BJ (cell line): ENCODE measurements at regions not wholly inside any gene's neighbourhood (a gene's known extent, or its start where the extent isn't known, plus 50 kb on each side); places are given as distances from the start of the nearest gene placed in this dataset.

Experiments
- CTCF ChIA-PET: fragments of 350-600 bp; formaldehyde crosslinking; extraction: SDS; loops from one replicate; lab custom pipeline; 2021; ENCODE audit warnings: antibody characterized with exemption, inconsistent platforms; lab: Yijun Ruan, JAX
- POLR2A ChIA-PET: fragments of 300-600 bp; sonication (Branson Sonifier 250); formaldehyde crosslinking; extraction: SDS; loops from one replicate; lab custom pipeline; 2021; ENCODE audit warnings: antibody characterized with exemption; lab: Charles Lee
- DNase-seq: peaks from one replicate; pipeline ENCODE4 v3.0.0-alpha.2; 2011; ENCODE audit warnings: low read depth
- H3K27me3 ChIP-seq: 2 replicates; pipeline ENCODE4 v1.6.0; 2011; ENCODE audit warnings: low read length; ENCODE audit not compliant: control insufficient read depth, insufficient read depth
- H3K36me3 ChIP-seq: 2 replicates; pipeline ENCODE4 v1.5.1; 2011; ENCODE audit warnings: low read length; ENCODE audit not compliant: control insufficient read depth, insufficient read depth
- H3K4me3 ChIP-seq: 2 replicates; pipeline ENCODE4 v1.5.1; 2011; ENCODE audit warnings: low read depth, mild to moderate bottlenecking, control low read depth, low read length
- CTCF ChIP-seq: IDR thresholded peaks from 2 replicates; pipeline ENCODE4 v1.5.1; 2011; ENCODE audit warnings: low read depth, mild to moderate bottlenecking, control low read depth, inconsistent platforms, low read length, moderate library complexity; ENCODE audit not compliant: insufficient read depth

DNA sequence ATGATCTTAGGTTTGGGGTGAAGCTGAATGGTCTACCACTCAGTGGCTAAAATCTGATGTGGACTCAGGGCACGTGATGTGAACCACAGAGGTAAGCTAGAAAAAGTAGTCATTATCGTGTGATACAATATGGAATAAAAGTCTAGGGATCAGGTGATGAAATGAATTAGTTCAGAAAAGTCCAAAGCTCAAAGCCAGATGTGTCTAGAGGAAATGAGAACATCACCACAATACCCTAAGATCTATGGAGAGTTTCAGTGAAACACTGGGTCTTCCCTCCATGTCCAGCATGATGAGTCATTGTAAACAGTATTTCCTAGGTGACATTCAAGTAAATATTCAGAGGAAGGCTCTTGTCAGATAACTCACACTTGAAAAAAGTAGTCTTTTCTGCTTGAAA is 1257.4 kb upstream of the ZEB2 start:
- peaks cover 2% of the 10 kb centered on the region; the same call in 1 of the 2 replicates for H3K27me3 ChIP-seq
- no peak overlapping the region for H3K4me3 ChIP-seq
- POLR2A ChIA-PET: no interaction called here
- CTCF ChIA-PET: no interaction called here
- TF ChIP-seq CTCF: no peak
- no peaks in the 10 kb centered on the region for H3K36me3 ChIP-seq
- no peak for DNase-seq

GRCh38 chr2:145775591-145775990 is 1255.7 kb upstream of the ZEB2 start:
- ChIA-PET CTCF (no interaction called here), POLR2A (no interaction called here)
- no peak for TF ChIP-seq CTCF
- Histone ChIP-seq H3K27me3 (peaks cover 2% of the 10 kb centered on the region; the same call in 1 of the 2 replicates), H3K36me3 (no peaks in the 10 kb centered on the region), H3K4me3 (no peak overlapping the region)
- no peak for DNase-seq

DNA sequence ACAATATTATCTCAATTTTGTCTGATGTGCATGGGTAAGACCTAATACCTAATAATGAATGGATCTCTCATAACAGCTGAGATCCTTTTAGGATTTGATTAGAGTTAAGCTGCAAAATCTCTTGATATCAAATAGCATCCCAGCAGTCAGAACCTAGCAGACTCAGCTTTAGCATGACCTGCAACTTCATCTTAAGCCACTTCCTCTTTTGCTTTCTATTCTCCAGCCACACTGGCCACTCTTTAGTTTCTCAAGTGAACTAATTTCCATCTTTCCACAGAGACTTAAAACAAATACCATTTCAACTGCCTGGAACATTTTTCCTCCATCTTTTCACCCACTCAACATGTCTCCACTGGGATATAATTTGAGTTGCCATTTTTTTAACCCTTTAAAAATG is 1251.6 kb upstream of the ZEB2 start:
- Histone ChIP-seq H3K36me3 (no peaks in the 10 kb centered on the region), H3K27me3 (peaks cover under 1% of the 10 kb centered on the region; the same call in 1 of the 2 replicates), H3K4me3 (no peak overlapping the region)
- no peak for DNase-seq
- no peak for TF ChIP-seq CTCF
- ChIA-PET POLR2A (no interaction called here), CTCF (no interaction called here)

DNA sequence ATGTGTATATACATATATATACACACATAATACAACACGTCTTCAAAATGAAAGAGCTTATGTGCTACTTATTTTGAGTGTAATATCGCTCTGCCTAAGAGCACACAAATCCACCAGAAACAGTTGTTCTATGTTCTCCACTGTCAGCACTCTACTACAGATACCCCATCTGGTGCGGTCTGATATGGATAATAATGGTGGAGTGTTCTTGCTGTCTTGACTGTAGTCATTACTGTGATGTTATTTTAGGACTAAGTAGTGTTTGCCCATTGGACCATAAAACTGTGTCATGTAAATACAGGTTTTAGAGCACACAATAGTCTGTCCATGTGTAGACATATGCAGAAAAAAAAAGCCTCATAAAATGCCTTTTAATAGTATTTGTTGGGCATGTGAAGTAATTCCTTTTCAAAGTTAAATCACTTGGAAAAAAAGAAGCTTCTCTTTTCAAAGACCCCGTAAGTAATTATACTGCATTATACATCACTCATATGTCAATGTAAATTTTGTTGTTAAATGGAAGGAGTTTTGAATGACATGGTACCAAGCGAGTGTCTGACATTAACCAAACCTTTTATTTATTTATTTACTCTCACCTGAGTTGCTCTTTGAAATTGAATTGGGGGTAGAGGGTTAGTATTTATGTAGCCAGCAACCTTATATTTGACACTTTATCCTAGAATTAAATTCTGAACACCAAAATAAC is 1249.2 kb upstream of the ZEB2 start:
- ChIA-PET CTCF (interaction anchor here (0.6 kb wide), 1 partner anchor 521 kb away, joined by 5 read pairs; no protein-coding TSS in a partner anchor), POLR2A (no interaction called here)
- Histone ChIP-seq H3K4me3 (no peak overlapping the region), H3K27me3 (no peaks in the 10 kb centered on the region), H3K36me3 (no peaks in the 10 kb centered on the region)
- DNase-seq: no peak
- TF ChIP-seq CTCF: no peak

GRCh38 chr2:145765874-145766273 is 1246.0 kb upstream of the ZEB2 start:
- no peak for TF ChIP-seq CTCF

More at GRCh38 chr2:145765874-145766273, 1246.0 kb upstream of the ZEB2 start:
- ChIA-PET POLR2A (no interaction called here), CTCF (no interaction called here)
- DNase-seq: no peak
- Histone ChIP-seq H3K27me3 (no peaks in the 10 kb centered on the region), H3K4me3 (no peak overlapping the region), H3K36me3 (no peaks in the 10 kb centered on the region)
